ENCODE measurements at regions not wholly inside any gene's neighbourhood (a gene's known extent, or its start where the extent isn't known, plus 50 kb on each side); places are given as distances from the start of the nearest gene placed in this dataset.

- ChIA-PET POLR2A (no interaction called here), CTCF (no interaction called here)
- DNase-seq (ENCODE audit: extremely low spot score) = no peak
- TF ChIP-seq, protein P1, sequence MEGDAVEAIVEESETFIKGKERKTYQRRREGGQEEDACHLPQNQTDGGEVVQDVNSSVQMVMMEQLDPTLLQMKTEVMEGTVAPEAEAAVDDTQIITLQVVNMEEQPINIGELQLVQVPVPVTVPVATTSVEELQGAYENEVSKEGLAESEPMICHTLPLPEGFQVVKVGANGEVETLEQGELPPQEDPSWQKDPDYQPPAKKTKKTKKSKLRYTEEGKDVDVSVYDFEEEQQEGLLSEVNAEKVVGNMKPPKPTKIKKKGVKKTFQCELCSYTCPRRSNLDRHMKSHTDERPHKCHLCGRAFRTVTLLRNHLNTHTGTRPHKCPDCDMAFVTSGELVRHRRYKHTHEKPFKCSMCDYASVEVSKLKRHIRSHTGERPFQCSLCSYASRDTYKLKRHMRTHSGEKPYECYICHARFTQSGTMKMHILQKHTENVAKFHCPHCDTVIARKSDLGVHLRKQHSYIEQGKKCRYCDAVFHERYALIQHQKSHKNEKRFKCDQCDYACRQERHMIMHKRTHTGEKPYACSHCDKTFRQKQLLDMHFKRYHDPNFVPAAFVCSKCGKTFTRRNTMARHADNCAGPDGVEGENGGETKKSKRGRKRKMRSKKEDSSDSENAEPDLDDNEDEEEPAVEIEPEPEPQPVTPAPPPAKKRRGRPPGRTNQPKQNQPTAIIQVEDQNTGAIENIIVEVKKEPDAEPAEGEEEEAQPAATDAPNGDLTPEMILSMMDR (IDR thresholded peaks at IDR 0.05; ENCODE audit: control extremely low read depth, extremely low read depth, low read depth, missing control alignments) = no peak
Measured at GRCh38 chr6:132244744-132245143, 156.5 kb downstream of the MOXD1 start.

- no peak for DNase-seq (ENCODE audit: extremely low spot score)
- ChIA-PET CTCF (no interaction called here), POLR2A (no interaction called here)
- TF ChIP-seq, protein P1 (IDR thresholded peaks at IDR 0.05; ENCODE audit: control extremely low read depth, extremely low read depth, low read depth, missing control alignments) = no peak
Measured at GRCh38 chr6:132236744-132237143, 164.5 kb downstream of the MOXD1 start.

GRCh38 chr6:132236281-132236680, 165.0 kb downstream of the MOXD1 start:
- no peak for DNase-seq (ENCODE audit: extremely low spot score)
- TF ChIP-seq, protein P1 (IDR thresholded peaks at IDR 0.05; ENCODE audit: control extremely low read depth, extremely low read depth, low read depth, missing control alignments) = no peak
- ChIA-PET CTCF (interaction anchor here (1.6 kb wide), 2 partner anchors 21 to 44 kb away, joined by 3 to 4 read pairs; no protein-coding TSS in a partner anchor), POLR2A (no interaction called here)

DNA sequence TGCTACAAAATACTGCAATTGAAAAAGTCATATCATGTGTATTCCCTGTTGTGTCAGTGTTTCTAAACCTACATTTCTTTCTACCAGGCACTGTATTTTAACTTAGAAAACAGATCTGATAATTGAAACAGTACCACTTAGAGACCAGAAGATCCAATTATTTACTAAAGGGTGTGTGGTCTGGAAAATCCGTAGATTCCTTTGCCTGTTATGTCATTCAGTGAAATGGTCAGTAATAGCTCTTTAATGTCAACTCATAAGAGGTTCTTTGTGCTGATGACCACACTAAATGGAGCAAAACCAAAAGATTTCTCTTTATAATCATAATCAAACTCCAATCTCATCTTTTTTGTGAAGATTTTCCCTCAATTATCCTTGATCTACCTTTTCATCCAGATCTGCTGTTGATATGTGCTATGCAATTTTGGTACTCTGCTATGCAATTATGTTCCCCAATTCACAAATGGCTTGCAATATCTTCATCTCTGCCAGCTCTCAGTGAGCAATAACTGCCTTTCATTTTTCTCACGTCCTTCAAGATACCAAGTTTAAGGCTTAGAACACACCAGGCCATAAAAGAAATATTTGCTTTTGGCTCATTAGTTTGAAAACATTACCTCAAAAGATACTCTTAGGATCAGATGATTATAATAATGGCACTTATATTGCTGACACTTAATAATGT, 165.5 kb downstream of the MOXD1 start:
- TF ChIP-seq, protein P1 (IDR thresholded peaks at IDR 0.05; ENCODE audit: control extremely low read depth, extremely low read depth, low read depth, missing control alignments) = no peak
- ChIA-PET POLR2A (no interaction called here), CTCF (interaction anchor here (1.6 kb wide), 2 partner anchors 20 to 44 kb away, joined by 3 to 4 read pairs; no protein-coding TSS in a partner anchor)
- DNase-seq (ENCODE audit: extremely low spot score) = no peak

GRCh38 chr6:132234356-132234755, 166.9 kb downstream of the MOXD1 start:
- DNase-seq (ENCODE audit: extremely low spot score) = no peak
- TF ChIP-seq, protein P1 (IDR thresholded peaks at IDR 0.05; ENCODE audit: control extremely low read depth, extremely low read depth, low read depth, missing control alignments) = no peak
- CTCF ChIA-PET = interaction anchor here (0.7 to 1.6 kb wide), 3 partner anchors 13 to 311 kb away, joined by 3 read pairs; no protein-coding TSS in a partner anchor
- POLR2A ChIA-PET = no interaction called here

- ChIA-PET CTCF (interaction anchor here (1.0 to 2.4 kb wide), 3 partner anchors 13 to 306 kb away, joined by 3 to 9 read pairs (median 5); no protein-coding TSS in a partner anchor), POLR2A (no interaction called here)
- TF ChIP-seq, protein P1 (IDR thresholded peaks at IDR 0.05; ENCODE audit: control extremely low read depth, extremely low read depth, low read depth, missing control alignments) = no peak
- DNase-seq (ENCODE audit: extremely low spot score) = no peak
Measured at GRCh38 chr6:132231121-132231884, 170.0 kb downstream of the MOXD1 start.

Data from GM10248 (cell line).